HG02973 (cell line): ENCODE measurements at regions not wholly inside any gene's neighbourhood (a gene's known extent, or its start where the extent isn't known, plus 50 kb on each side); places are given as distances from the start of the nearest gene placed in this dataset.
A peak's percentile ranks its signal among the peaks of the same experiment; 100 is the strongest.

ENCODE experiments used
- ATAC-seq: cut with Tn5 transposase; IDR thresholded peaks from one replicate; pipeline ENCODE4 v1.9.1; 2021; ENCODE audit warnings: moderate library complexity; ENCODE audit not compliant: unreplicated experiment

DNA sequence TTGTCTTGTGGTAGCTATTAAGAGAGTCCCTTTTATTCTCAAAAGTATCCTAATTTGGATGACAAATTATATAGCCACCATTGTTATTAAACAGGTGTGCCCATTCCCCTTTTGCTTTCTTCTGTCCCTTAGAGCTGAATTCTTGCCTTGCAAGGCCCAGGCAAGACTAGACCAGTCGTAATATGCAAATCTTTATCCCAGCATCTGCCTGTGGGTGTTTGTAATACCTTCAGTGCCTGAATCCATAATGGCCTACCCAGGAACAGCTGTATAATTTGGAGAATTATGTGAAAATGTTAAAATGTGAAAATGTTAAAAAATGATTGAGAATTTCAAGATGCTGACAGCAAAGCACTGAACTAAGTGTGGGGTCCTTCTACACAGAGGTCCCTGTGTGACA, 403.0 kb upstream of the RBMS3 start:
- ATAC-seq: no peak

DNA sequence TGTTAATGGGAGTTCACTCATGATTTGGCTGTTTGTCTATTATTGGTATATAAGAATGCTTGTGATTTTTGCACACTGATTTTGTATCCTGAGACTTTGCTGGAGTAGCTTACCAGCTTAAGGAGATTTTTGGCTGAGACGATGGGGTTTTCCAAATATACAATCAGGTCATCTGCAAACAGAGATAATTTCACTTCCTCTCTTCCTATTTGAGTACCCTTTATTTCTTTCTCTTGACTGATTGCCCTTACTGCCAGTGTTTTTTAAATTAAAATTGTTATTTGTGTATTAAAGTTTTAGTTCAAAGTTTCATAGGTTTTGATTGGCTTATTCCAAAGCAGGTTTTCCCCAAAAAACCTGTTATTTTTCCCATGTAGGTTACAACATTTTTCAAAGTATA, 390.5 kb upstream of the RBMS3 start:
- ATAC-seq: no peak

DNA sequence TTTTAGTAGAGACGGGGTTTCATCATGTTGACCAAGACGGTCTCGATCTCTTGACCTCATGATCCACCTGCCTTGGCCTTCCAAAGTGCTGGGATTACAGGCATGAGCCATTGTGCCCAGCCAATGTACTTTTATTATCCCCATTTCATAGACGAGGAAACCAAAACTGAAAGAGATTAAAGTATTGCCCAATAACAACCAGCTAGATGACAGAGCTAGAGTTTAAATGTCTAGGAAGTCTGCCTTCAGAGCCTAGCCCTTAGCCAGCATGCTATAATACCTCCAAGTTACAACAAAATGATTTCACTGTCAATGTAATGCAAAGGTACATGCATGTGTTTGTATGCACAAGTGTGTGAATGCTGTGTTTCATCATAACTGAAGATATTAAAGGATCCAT, 389.4 kb upstream of the RBMS3 start:
- no peak for ATAC-seq

DNA sequence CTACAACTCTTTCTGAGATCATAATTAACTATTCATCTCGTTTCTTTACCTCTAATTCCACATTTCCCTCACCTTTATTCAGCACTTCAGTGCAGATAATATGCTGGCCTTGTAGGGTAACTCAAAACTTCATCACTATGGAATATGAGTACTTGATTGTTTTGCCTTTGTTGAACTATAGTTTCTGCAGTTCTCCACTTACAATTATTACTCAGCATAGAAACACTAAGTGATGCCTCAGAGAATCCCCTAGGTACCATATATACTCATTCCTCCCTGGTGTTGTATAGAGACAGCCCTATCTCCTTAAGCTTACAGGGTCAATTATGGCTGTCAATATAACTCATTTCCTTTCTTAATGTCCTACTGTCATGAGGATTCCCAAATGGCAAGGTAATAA, 380.6 kb upstream of the RBMS3 start:
- ATAC-seq: no peak

DNA sequence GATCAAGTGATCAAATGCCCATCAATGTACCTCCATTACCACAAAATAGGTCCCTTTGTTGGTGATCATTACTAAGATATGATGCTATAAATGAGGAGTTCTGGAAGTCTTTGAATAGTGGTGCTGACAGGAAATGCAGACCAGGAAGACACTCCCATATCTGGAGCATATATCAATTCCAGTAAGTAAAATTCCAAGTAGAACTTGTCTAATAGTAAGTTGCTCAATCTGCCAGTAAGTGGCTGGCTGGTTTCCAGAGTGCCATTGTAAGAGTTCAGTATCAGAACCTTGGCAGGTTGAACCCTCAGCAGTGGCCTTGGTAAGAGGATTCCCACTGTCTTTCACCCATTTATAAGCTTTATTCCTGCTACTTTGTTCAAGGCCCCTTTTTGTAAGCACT, 379.9 kb upstream of the RBMS3 start:
- ATAC-seq: no peak

DNA sequence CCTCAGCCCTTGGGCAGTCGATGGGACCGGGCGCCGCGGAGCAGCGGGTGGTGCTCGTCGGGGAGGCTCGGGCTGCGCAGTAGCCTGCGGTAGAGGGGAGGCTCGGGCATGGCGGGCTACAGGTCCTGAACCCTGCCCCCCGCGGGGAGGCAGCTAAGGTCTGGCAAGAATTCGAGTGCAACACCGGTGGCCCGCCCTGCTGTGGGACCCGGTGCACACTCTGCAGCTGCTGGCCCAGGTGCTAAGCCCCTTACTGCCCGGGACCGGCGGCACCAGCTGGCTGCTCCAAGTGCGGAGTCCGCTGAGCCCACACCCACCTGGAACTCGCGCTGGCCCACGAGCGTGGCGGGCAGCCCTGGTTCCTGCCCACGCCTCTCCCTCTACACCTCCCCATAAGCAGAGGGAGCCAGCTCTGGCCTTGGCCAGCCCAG, 377.7 kb upstream of the RBMS3 start:
- no peak for ATAC-seq

DNA sequence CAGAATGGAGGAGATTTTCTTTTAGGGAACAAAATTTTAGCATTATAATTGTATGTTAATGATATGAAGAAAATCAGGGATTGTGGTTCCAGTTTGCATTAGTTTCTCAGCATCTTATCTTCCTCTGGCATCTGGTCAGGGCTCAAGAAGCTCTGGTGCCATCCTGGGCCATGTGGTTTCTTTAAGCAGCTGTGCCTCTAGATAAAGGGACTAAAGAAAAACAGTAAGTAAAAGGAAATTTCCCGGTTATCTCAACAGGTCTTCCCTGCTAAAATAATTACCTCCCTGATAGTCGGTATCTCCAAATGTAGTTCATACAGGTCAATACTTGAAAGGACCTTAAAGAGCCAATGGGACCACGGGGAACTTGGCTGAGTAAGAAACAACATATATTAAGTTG, 375.1 kb upstream of the RBMS3 start:
- ATAC-seq: no peak

DNA sequence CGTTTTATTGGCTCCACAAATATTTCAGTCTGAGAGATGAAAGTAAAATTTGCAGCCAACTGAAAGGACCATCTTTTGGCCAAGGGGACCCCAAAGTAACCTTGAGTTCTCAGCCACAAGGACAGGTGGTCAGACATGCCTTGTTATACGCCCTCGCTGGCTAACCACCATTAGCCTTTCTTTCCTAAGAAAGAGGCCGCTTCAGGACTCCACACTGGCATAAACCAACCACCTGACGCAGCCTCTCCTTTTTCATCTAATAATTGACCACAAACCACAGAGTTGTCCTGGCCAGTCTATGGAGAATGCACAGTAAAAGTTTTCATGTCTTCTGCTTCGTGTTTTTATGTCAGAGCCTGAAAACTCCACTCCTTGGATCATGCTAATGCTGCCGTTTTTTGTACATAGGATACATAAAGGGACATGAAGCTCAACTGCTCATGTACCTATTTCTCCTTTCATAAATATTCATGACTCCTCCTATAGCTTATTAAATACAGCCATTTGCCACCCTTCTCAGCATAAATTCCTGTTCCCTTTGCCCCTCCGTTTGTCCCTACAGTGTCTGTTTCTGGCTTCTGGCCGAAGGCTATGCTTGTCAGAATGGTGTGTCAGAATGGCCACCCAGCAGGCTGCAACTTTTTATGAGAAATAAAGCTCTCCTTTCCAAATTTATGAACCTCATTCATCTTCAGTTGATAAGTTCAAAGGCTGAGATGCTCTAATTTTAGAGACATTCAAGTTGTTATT, 374.1 kb upstream of the RBMS3 start:
- no peak for ATAC-seq

DNA sequence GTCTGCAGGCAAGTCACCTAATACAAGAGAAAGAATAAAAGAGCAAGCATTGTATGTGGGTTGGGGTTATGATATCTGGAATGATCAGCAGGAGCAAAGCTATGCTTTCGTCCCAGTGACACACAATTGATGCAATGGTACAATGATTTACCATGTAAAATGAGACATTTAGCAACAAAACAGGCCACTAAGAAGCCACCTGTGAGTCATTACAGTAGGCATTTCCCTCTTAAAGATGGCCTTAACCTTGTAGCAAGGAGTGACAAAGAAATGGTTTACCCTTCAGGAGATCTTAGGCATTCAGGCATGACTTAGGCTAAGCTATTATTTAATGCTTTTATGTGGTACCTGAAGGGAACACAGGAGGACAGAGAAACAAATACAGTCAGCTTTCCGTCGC, 373.3 kb upstream of the RBMS3 start:
- ATAC-seq: no peak

DNA sequence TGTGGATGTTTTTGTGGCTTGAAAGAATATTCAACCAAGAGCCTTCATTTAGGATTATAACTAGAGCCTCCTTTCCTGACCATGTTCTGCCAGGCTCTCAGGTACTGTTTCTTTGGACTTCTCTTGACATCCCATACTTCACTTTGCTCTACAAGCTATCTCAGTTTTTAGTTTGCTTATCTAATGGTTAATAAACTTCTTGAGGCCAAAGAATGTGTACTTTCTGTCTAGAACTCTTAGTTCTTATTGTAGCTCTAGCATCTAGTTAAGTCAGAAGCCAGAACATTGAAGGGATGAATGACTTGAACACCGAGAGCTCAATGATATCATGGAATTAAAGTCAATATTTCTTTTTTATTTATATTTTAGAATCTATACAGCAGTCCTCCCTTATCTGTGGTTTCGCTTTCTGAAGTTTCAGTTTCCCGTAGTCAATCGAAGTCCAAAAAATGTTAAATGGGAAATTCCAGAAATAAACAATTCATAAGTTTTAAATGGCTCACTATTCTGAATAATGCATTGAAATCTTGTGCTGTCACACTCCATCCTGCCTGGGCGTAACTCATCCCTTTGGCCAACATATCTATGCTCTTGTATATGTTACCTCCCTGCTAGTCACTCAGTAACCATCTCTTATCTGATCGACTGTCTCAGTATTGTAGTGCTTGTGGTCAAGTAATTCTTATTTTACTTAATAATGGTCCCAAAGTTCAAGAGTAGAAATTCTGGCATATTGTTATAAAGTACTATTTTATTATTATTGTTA, 368.6 kb upstream of the RBMS3 start:
- no peak for ATAC-seq

DNA sequence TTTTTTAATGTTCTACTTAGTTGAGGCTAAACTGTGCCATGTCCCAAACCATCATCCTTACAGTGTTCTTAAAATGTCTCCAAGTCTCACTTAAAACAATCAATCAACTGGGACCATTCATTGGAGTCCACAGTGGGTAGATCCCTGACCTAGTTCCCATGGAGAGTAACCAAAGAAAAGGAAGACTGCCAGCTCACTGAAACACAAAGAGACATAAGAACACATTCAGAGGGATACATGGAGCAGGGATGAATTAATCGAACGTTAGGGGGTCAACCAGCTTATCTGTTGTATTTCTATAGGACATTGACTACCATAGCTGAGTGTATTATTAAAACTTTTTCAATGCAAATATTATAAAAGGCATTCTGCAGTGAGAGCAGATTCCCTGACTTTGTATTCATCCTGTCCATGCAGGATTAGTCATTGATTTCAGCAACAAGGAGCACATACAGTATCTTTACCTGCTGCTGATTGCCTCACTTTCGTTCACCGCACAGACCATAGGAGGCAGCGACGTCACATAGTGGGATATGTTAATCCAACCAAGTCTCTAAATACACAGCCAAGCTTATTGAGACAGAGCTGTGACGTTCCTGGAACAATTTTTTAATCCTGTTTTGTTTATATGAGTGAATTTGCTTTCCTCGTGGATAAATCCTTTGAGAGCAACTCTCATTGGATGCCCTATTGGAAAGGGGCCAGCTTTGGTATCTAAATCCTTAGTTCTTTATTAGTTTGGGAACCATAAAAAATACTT, 364.9 kb upstream of the RBMS3 start:
- no peak for ATAC-seq

DNA sequence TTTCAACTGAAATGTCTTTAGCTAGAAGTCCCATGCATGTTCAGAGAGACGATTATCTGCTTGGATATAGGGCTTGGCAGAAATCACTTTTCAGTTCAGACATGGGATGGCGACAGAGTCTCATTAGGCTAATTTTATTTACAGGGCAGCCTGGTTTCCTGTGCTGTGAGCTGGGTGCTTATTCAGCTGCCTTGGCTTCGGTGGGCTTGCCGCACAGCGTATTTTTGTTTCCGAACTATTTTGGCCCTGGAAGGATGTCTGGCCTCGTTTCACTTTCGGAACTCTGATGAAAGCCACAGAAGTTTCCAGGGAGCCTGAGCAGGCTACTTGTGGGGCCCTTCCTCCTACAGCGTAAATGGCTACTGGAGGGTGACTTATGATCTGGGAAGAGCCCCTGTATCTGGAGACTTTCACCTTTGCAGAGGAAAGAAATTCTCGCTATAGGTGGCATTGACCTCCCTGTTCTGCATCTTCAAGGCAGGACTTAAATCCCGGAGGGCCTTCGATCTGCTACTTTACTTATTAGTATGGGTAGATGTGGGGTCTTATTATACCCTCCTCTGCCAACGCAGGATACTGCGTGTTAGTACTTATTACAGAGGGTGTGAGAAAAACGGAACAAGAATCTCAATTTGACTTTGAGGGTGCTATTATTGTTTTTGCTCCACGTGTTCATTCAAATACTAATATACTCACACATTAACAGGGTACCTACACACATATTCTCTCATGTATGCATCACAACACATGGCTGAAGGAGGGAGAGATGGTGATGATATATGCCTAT, 364.0 kb upstream of the RBMS3 start:
- ATAC-seq: peak; percentile 85

DNA sequence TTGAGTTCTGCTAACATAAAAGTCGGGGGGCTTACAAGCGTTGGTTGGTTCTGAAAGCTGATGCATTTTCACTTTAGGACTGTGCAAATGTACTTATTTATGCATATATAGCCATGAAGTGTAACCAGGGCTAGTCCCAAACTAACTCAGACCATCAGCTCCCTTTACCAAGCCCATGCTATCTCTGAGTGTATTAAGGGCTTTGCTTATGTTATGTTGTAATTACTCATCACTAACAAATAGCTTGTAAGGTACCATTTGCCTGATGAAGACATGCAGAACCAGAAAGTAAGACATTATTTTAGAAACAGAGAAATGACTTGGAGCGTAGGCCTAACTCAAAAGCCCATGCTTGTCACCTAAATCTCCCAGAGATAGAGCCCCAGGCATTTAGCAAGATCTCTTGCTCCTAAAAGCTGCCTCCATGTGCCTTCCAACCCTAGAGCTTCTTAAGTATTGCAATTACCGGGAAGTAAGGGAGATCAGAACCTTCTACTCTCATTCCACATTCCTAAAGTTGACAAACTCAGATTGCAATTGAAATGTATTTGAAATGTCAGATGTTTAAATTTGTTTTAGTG, 362.9 kb upstream of the RBMS3 start:
- no peak for ATAC-seq

DNA sequence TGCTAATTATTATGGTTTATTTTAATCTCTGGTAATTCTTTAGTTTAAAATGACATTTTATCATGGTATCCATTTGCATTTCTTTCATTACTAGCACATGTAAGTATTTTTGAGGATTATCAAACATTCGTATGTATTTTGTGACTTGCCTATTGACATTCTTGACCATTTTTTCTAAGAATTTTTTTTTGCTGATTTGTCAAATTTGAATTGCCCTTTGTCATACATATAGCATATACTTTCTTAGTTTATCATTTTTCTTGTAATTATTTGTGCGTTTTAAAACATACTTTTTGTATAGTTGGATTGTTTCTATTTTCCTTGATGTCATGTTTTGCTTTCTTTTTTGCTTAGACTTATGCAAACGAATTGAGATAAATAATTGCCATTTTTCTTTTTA, 358.5 kb upstream of the RBMS3 start:
- no peak for ATAC-seq

DNA sequence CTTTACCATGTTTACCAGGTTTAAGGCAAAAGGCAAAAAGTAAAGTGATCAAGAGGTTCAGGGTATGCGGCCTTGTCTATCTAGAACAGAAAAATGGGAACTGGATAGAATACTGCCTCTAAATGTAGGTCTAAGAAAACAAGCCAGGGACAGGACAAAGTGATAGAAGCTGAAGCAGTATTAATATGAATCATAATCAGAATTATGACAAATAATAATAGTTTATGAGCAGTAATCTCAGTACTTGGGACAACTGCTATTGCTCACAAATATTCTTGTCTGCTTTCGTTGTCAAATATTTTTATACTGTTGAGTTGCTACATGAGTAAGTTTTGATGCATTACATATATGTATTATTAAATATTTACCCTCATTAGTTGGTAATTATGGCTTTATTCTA, 356.9 kb upstream of the RBMS3 start:
- peak; percentile 54 for ATAC-seq

DNA sequence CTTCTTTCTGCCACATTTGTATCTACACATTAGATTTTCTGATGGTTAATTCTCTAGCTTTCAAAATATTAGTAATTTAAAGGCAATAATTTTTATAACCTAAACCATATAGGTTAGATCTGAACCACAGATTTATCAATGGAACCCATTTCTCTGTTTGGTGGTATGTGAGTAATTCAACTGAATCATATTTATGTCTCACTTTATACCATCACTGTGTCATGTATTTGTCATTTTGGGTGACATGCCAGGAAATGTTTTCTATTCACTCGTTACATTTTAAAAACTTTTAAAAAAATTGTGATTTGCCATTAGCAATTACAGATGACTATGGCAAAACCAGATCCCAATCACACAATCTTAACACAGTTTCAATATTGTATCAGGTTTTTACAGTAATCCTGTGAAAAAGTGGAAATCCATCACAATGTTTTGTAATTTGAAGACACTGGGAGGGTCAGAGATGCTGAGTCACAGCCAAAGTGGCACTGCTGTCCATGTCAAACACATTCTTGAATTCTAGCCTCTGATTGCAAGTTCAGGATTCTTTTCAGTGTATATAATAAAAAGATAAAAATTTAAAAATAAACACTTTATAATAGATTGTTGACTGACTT, 356.0 kb upstream of the RBMS3 start:
- ATAC-seq: no peak

DNA sequence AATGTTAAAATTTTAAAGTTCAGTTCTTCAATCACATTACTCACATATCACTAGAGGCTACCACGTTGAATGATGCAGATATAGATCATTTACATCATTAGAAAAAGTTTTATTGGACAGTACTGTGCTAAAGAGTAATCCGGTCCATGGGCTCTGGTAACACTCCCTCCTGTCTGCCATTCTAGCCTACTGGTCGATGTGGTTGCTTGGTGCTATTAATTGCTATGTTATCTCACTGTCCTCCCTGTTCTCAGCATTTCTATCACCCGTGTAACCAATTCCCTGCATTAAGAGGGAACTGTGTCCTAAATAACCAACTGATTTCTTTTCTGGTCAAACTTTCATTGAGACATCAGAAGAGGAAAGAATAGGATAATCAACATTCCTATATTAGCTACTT, 347.5 kb upstream of the RBMS3 start:
- ATAC-seq: no peak

DNA sequence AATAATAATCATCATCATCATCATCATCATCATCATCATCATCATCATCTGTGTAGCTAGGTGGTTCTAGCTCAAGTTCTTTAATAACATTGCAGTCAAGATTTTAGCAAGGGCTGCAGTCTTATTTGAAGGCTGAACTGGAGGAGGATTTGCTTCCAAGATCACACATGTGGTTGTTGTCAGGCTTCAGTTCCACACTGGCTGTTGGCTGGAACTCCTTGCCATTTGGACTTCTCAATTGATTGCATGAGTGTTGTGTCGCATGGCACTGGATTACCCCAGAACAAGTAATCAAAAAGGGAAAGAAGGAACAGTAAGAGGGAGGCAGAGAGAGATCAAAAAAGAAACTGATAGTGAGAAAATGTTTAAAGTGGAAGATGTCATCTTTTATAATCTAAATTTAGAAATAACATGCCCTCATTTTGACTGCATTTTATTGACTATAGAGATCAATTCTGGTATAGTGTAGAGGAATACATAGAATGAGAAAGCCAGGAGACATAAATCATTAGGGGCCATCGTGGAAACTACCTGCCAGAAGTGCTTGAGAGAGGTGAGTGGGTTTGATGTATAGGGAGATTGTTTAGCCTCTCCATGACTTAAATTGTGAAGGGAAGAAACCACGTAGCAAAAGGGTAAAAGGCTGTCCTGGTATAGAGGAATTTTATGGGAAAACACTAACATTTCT, 346.6 kb upstream of the RBMS3 start:
- peak; percentile 48 for ATAC-seq

DNA sequence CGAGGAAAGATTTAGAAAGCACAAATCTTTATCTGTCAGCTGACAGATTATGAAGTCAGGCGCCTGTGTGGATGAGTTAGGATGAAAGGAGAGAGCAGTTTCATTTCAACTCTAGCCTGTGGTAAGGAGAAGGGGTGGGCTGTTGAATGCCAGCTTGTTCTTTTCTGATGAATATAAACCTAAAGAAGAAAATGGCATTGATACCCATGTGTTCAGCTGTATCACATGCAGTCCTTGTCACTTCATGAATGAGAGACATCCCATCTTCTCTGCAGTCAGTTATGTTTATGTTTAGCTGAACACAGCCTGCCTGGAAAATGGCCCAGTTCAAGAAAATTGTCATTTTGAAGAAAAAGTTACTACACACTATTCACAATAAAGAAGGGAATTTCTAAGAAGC, 345.7 kb upstream of the RBMS3 start:
- peak; percentile 36 for ATAC-seq

DNA sequence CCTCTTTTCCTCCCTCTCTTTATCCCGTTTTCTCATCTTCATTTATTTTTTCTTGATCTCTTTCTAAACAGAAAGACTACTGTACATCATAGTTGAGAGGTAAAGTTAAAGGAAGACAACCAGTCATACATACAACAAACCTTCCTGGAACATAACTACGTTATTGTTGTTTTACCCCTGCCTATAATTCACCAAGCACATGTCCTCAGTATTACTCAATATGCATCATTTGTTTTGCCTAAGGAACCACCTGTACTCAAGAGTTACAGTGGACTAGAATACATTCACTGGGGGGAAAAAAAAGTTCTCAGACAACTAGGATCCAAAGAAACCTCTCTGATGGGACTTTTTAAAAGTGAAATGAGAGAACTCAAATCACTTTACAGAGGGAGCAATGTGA, 344.7 kb upstream of the RBMS3 start:
- no peak for ATAC-seq
